Parathyroid adenoma (tissue), 2 donors: ENCODE measurements at regions not wholly inside any gene's neighbourhood (a gene's known extent, or its start where the extent isn't known, plus 50 kb on each side); places are given as distances from the start of the nearest gene placed in this dataset.

Experiments used
- H2AFZ ChIP-seq: fragments of 300-600 bp; sonication (generic); one replicate; pipeline ENCODE4 v1.7.0; 2017; ENCODE audit warnings: antibody characterized with exemption, mild to moderate bottlenecking
- H3K27ac ChIP-seq: fragments of 300-600 bp; sonication (generic); one replicate; pipeline ENCODE4 v1.7.0; 2017
- H3K27me3 ChIP-seq: fragments of 300-600 bp; sonication (generic); one replicate; pipeline ENCODE4 v1.7.0; 2017; ENCODE audit warnings: low read length; ENCODE audit not compliant: control insufficient read depth, insufficient read depth
- H3K36me3 ChIP-seq: fragments of 300-600 bp; sonication (generic); one replicate; pipeline ENCODE4 v1.7.0; 2017; ENCODE audit warnings: low read length; ENCODE audit not compliant: control insufficient read depth, insufficient read depth
- H3K4me1 ChIP-seq: fragments of 300-600 bp; sonication (generic); one replicate; pipeline ENCODE4 v1.7.0; 2017; ENCODE audit warnings: control low read depth
- H3K4me2 ChIP-seq: fragments of 300-600 bp; sonication (generic); one replicate; pipeline ENCODE4 v1.7.0; 2017; ENCODE audit warnings: low read length
- H3K4me3 ChIP-seq: fragments of 300-600 bp; sonication (generic); one replicate; pipeline ENCODE4 v1.7.0; 2017; ENCODE audit warnings: low read depth, low read length
- H3K79me2 ChIP-seq: fragments of 300-600 bp; sonication (generic); one replicate; pipeline ENCODE4 v1.7.0; 2017; ENCODE audit warnings: control low read depth
- H3K9ac ChIP-seq: fragments of 300-600 bp; sonication (generic); one replicate; pipeline ENCODE4 v1.7.0; 2017; ENCODE audit warnings: mild to moderate bottlenecking
- H3K9me3 ChIP-seq: fragments of 300-600 bp; sonication (generic); one replicate; pipeline ENCODE4 v1.7.0; 2017; ENCODE audit warnings: low read length; ENCODE audit not compliant: control insufficient read depth
- TF ChIP-seq, protein P1 (sequence below): fragments of 300-600 bp; sonication (generic); IDR thresholded peaks from one replicate; pipeline ENCODE4 v1.7.0; 2017; ENCODE audit warnings: antibody characterized with exemption, mild to moderate bottlenecking
- donor health status: primary hyperparathyroidism.

DNA sequence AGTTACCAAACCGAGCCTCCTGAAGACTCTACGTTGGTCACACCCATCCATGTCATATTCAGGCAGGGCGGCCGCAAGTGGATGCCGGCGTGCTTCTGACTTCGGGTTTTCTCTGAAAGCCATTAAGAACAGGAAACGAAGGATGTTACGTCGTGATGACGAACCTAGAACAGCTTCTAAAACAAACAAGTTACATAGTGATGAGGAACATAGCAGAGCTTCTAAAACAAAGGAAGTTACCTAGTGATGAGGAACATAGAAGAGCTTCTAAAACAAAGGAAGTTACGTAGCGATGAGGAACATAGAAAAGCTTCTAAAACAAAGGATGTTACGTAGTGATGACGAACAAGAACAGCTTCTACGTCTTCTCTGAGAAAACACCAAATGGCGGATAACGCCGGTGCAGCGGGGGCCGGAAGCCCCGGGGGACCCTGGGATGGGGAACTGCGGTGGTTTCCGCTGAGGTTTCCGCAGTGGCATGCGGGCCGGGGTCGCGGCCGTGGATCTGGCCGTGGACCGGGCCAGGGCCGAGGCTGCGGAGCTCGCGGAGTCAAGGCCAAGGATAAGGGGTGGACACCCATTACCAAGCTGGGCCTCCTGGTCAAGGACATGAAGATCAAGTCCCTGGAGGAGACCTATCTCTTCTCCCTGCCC lies 141.1 kb downstream of the SOCS6 start:
- Histone ChIP-seq H3K79me2 (no peaks in the 10 kb centered on the region), H3K27me3 (no peaks in the 10 kb centered on the region), H3K36me3 (no peaks in the 10 kb centered on the region), H2AFZ (no peak overlapping the region), H3K27ac (no peak overlapping the region), H3K9me3 (no peaks in the 10 kb centered on the region), H3K4me3 (no peak overlapping the region), H3K4me1 (no peaks in the 10 kb centered on the region), H3K4me2 (no peak overlapping the region), H3K9ac (no peak overlapping the region)
- TF ChIP-seq, protein P1, sequence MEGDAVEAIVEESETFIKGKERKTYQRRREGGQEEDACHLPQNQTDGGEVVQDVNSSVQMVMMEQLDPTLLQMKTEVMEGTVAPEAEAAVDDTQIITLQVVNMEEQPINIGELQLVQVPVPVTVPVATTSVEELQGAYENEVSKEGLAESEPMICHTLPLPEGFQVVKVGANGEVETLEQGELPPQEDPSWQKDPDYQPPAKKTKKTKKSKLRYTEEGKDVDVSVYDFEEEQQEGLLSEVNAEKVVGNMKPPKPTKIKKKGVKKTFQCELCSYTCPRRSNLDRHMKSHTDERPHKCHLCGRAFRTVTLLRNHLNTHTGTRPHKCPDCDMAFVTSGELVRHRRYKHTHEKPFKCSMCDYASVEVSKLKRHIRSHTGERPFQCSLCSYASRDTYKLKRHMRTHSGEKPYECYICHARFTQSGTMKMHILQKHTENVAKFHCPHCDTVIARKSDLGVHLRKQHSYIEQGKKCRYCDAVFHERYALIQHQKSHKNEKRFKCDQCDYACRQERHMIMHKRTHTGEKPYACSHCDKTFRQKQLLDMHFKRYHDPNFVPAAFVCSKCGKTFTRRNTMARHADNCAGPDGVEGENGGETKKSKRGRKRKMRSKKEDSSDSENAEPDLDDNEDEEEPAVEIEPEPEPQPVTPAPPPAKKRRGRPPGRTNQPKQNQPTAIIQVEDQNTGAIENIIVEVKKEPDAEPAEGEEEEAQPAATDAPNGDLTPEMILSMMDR = no peak

DNA sequence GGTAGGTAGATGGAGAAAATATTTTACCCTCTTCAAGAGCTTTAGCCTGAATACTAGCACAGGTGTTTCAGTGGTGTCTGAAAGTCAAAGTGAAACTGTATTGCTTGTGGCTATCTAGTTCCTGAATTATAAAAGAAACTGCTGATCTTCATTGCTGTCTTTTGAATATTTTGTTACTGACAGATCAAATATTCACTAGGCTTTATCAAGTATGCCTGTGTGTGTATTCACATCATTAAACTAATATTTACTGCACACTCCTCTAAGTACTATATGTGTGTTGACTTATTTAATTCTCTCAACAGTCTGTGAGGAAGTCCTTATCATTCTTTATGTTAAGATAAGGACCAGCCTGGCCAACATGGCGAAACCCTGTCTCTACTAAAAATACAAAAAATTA lies 139.6 kb downstream of the SOCS6 start:
- no peak overlapping the region for H3K9ac ChIP-seq
- H3K4me2 ChIP-seq = no peak overlapping the region
- no peak overlapping the region for H2AFZ ChIP-seq
- TF ChIP-seq, protein P1 = no peak
- no peak overlapping the region for H3K27ac ChIP-seq
- H3K4me1 ChIP-seq = no peaks in the 10 kb centered on the region
- no peaks in the 10 kb centered on the region for H3K79me2 ChIP-seq
- no peaks in the 10 kb centered on the region for H3K9me3 ChIP-seq
- no peaks in the 10 kb centered on the region for H3K36me3 ChIP-seq
- H3K27me3 ChIP-seq = no peaks in the 10 kb centered on the region
- no peak overlapping the region for H3K4me3 ChIP-seq

DNA sequence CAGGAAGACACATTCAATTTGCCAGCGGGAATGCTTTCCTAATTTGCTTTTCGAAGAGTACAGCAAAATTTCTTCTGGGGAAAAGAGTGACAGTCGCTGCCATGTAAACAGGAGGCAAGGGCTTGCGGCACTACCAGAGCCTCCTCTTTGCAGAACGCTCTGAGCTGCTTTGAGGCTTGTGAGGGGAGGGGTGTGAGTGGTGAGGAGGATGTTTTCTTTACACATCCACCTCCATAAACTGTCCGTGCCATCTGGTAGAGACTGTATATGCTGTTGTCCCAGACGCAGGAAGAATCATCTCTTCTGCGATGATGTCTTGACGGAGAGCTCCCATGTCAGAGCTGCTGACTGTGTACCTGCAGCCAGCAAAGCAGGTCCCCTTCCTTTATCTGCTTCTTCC lies 138.0 kb downstream of the SOCS6 start:
- no peaks in the 10 kb centered on the region for H3K27me3 ChIP-seq
- H3K4me3 ChIP-seq = no peak overlapping the region
- no peak overlapping the region for H3K27ac ChIP-seq
- H3K79me2 ChIP-seq = no peaks in the 10 kb centered on the region
- no peak overlapping the region for H3K9ac ChIP-seq
- H3K4me2 ChIP-seq = no peak overlapping the region
- no peak overlapping the region for H2AFZ ChIP-seq
- H3K9me3 ChIP-seq = no peaks in the 10 kb centered on the region
- H3K4me1 ChIP-seq = peaks cover 4% of the 10 kb centered on the region
- TF ChIP-seq, protein P1 = no peak
- H3K36me3 ChIP-seq = no peaks in the 10 kb centered on the region

DNA sequence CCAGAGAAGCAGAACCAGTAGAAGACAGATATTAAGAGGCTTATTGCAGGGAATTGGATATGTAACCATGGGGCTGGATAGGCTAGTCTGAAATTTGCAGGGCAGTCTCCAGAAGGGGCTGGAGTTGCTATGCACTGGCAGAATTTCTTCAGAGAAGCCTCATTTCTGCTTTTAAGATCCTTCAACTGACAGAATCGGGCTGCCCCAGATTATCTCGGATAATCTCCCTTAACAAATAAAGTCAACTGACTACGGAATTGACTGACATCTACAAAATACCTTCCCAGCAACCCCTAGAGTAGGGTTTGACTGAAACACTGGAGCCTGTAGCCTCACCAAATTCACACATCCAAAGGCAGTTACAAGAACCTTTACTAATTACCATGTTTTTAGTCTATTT lies 136.4 kb downstream of the SOCS6 start:
- H3K27me3 ChIP-seq = no peaks in the 10 kb centered on the region
- H2AFZ ChIP-seq = no peak overlapping the region
- H3K9ac ChIP-seq = no peak overlapping the region
- no peak overlapping the region for H3K4me3 ChIP-seq
- H3K27ac ChIP-seq = no peak overlapping the region
- TF ChIP-seq, protein P1 = no peak
- no peak overlapping the region for H3K4me2 ChIP-seq
- H3K4me1 ChIP-seq = peaks cover 4% of the 10 kb centered on the region
- H3K9me3 ChIP-seq = no peaks in the 10 kb centered on the region
- no peaks in the 10 kb centered on the region for H3K79me2 ChIP-seq
- no peaks in the 10 kb centered on the region for H3K36me3 ChIP-seq

DNA sequence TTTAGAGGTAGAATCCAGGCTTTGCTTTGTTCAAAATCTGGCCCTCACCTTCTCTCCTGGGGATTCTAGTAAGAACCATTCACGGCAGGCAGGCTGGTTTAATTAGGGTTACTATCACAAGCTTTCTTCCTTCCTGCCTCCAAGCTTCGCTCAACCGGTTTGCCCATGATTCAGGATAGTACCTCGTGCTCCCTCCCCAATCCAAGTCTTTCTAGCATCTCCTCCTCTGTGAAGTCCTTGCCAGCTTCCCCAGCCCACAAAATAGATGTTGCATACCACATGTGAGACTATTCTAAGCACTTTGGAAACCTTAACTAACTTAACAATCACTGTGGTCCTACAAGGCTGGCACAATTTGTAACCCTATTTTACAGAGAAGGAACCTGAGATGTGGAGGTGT lies 135.1 kb downstream of the SOCS6 start:
- H2AFZ ChIP-seq = no peak overlapping the region
- no peaks in the 10 kb centered on the region for H3K79me2 ChIP-seq
- no peaks in the 10 kb centered on the region for H3K9me3 ChIP-seq
- no peaks in the 10 kb centered on the region for H3K36me3 ChIP-seq
- no peak overlapping the region for H3K27ac ChIP-seq
- no peak overlapping the region for H3K9ac ChIP-seq
- TF ChIP-seq, protein P1 = no peak
- H3K27me3 ChIP-seq = no peaks in the 10 kb centered on the region
- no peak overlapping the region for H3K4me3 ChIP-seq
- peaks cover 4% of the 10 kb centered on the region for H3K4me1 ChIP-seq
- H3K4me2 ChIP-seq = no peak overlapping the region
